IMR-90 (cell line): ENCODE measurements at regions not wholly inside any gene's neighbourhood (a gene's known extent, or its start where the extent isn't known, plus 50 kb on each side); places are given as distances from the start of the nearest gene placed in this dataset.

Experiments
- ATAC-seq: fragments of 200-7000 bp; cut with Tn5 transposase; 2 replicates; pipeline ENCODE4 v1.9.1; 2020; ENCODE audit warnings: low read depth, mild to moderate bottlenecking, moderate library complexity
- BruUV-seq: library from RNA; stranded (reverse); fragments of 400-500 nt; replicated peaks from 2 replicates; lab custom pipeline; 2021; lab: Mats Ljungman, UMichigan
- CTCF ChIA-PET: fragments of 300-600 bp; formaldehyde crosslinking; extraction: SDS; loops from one replicate; lab custom pipeline; 2021; ENCODE audit warnings: antibody characterized with exemption; lab: Yijun Ruan, JAX
- POLR2A ChIA-PET: fragments of 300-600 bp; sonication (Branson Sonifier 250); formaldehyde crosslinking; loops from one replicate; lab custom pipeline; 2022; ENCODE audit warnings: antibody characterized with exemption; ENCODE audit not compliant: unreplicated experiment; lab: Charles Lee
- DNase-seq: peaks from one replicate; pipeline ENCODE4 v3.0.0; 2013
- H2AFZ ChIP-seq: replicated peaks from 2 replicates; pipeline ENCODE3; 2013; ENCODE audit warnings: low read length, mild to moderate bottlenecking; ENCODE audit not compliant: poor library complexity
- H2AK5ac ChIP-seq: 2 replicates; pipeline ENCODE4 v1.6.1; 2013; ENCODE audit warnings: low read depth, low read length, inconsistent platforms
- H2AK9ac ChIP-seq: replicated peaks from 2 replicates; pipeline ENCODE3; 2013; ENCODE audit warnings: mild to moderate bottlenecking, low read depth, low read length, moderate library complexity; ENCODE audit not compliant: poor library complexity
- H2BK120ac ChIP-seq: 2 replicates; pipeline ENCODE4 v1.6.1; 2013; ENCODE audit warnings: low read depth, low read length, inconsistent platforms
- H2BK15ac ChIP-seq: 3 replicates; pipeline ENCODE4 v1.6.1; 2013; ENCODE audit warnings: low read depth, low read length, inconsistent platforms
- H2BK20ac ChIP-seq: 2 replicates; pipeline ENCODE4 v1.6.1; 2013; ENCODE audit warnings: low read depth, mild to moderate bottlenecking, inconsistent platforms, low read length, moderate library complexity
- H2BK5ac ChIP-seq: 2 replicates; pipeline ENCODE4 v1.6.1; 2013; ENCODE audit warnings: mild to moderate bottlenecking, low read depth, low read length, inconsistent platforms; ENCODE audit not compliant: poor library complexity, severe bottlenecking
- H3K14ac ChIP-seq: replicated peaks from 2 replicates; pipeline ENCODE4 v1.6.1; 2013; ENCODE audit warnings: low read depth, low read length, inconsistent platforms
- H3K18ac ChIP-seq: 2 replicates; pipeline ENCODE4 v1.6.1; 2013; ENCODE audit warnings: low read depth, low read length, control low read depth
- H3K23ac ChIP-seq: 2 replicates; pipeline ENCODE4 v1.6.1; 2013; ENCODE audit warnings: low read depth, low read length, inconsistent platforms
- H3K27ac ChIP-seq: 2 replicates; pipeline ENCODE4 v1.5.1; 2013; ENCODE audit warnings: mild to moderate bottlenecking, control low read depth, low read length; ENCODE audit not compliant: insufficient read depth
- H3K27me3 ChIP-seq: 2 replicates; pipeline ENCODE4 v1.6.1; 2013; ENCODE audit warnings: low read length; ENCODE audit not compliant: control insufficient read depth, insufficient read depth
- H3K36me3 ChIP-seq: 2 replicates; pipeline ENCODE4 v1.6.1; 2013; ENCODE audit warnings: low read length, mixed read lengths; ENCODE audit not compliant: control insufficient read depth, insufficient read depth
- H3K4ac ChIP-seq: 2 replicates; pipeline ENCODE4 v1.6.1; 2013; ENCODE audit warnings: low read depth, low read length, inconsistent platforms
- H3K4me1 ChIP-seq: 2 replicates; pipeline ENCODE4 v1.6.1; 2013; ENCODE audit warnings: low read length, mixed read lengths; ENCODE audit not compliant: control insufficient read depth, insufficient read depth
- H3K4me2 ChIP-seq: 2 replicates; pipeline ENCODE4 v1.6.1; 2013; ENCODE audit warnings: low read depth, mild to moderate bottlenecking, control low read depth, low read length, moderate library complexity
- H3K4me3 ChIP-seq: 2 replicates; pipeline ENCODE4 v1.5.1; 2013; ENCODE audit warnings: low read depth, mild to moderate bottlenecking, control low read depth, low read length, moderate library complexity; ENCODE audit not compliant: insufficient read depth
- H3K56ac ChIP-seq: 2 replicates; pipeline ENCODE4 v1.6.1; 2013; ENCODE audit warnings: low read length, inconsistent platforms; ENCODE audit not compliant: insufficient read depth; ENCODE audit errors: extremely low read depth
- H3K79me1 ChIP-seq, 2 experiments: 2 replicates each; pipeline ENCODE4 v1.6.1; 2013; ENCODE audit warnings: low read length in 2 of 2, inconsistent platforms in 1 of 2, low read depth in 1 of 2
- H3K9ac ChIP-seq: 2 replicates; pipeline ENCODE4 v1.6.1; 2013; ENCODE audit warnings: low read depth, low read length, control low read depth
- H3K9me1 ChIP-seq: 2 replicates; pipeline ENCODE4 v1.6.1; 2013; ENCODE audit warnings: low read length, inconsistent platforms; ENCODE audit not compliant: insufficient read depth
- H3K9me3 ChIP-seq: 2 replicates; pipeline ENCODE4 v1.6.1; 2013; ENCODE audit warnings: low read length; ENCODE audit not compliant: control insufficient read depth, insufficient read depth
- H4K20me1 ChIP-seq: 2 replicates; pipeline ENCODE4 v1.6.1; 2013; ENCODE audit warnings: low read length, inconsistent platforms; ENCODE audit not compliant: insufficient read depth
- H4K5ac ChIP-seq: 2 replicates; pipeline ENCODE4 v1.6.1; 2013; ENCODE audit warnings: mild to moderate bottlenecking, low read depth, low read length, control low read depth
- H4K8ac ChIP-seq, 2 experiments: 2 replicates each; pipeline ENCODE4 v1.6.1; 2013; ENCODE audit warnings: low read depth in 2 of 2, low read length in 2 of 2, control low read depth in 1 of 2, inconsistent platforms in 1 of 2
- H4K91ac ChIP-seq: 2 replicates; pipeline ENCODE4 v1.6.1; 2013; ENCODE audit warnings: low read depth, low read length, inconsistent platforms; ENCODE audit not compliant: insufficient read depth
- BHLHE40 ChIP-seq: fragments of 150-350 bp; IDR thresholded peaks from 2 replicates; pipeline ENCODE4 v1.6.1; 2016; ENCODE audit warnings: mild to moderate bottlenecking, low read depth, low read length
- CEBPB ChIP-seq: IDR thresholded peaks from 2 replicates; pipeline ENCODE4 v1.6.1; 2012; ENCODE audit warnings: low read depth, low read length, improper control_type of control experiment
- CHD1 ChIP-seq: IDR thresholded peaks from 2 replicates; pipeline ENCODE4 v1.6.1; 2012; ENCODE audit warnings: low read depth, low read length, improper control_type of control experiment
- CTCF ChIP-seq: conservative IDR thresholded peaks from 2 replicates; pipeline ENCODE4 v1.5.1; 2012; ENCODE audit warnings: mild to moderate bottlenecking, low read depth, low read length, improper control_type of control experiment
- ELK1 ChIP-seq: fragments of 150-350 bp; IDR thresholded peaks from 2 replicates; pipeline ENCODE4 v1.6.1; 2016; ENCODE audit warnings: low read depth, mild to moderate bottlenecking, low read length, moderate library complexity, borderline replicate concordance
- FOS ChIP-seq: fragments of 150-350 bp; IDR thresholded peaks from 2 replicates; pipeline ENCODE4 v1.6.1; 2016; ENCODE audit warnings: low read depth, low read length
- MAFK ChIP-seq: IDR thresholded peaks from 2 replicates; pipeline ENCODE4 v1.6.1; 2012; ENCODE audit warnings: low read depth, low read length, improper control_type of control experiment
- MAZ ChIP-seq: IDR thresholded peaks from 2 replicates; pipeline ENCODE4 v1.6.1; 2012; ENCODE audit warnings: low read depth, mild to moderate bottlenecking, low read length, improper control_type of control experiment, moderate library complexity, borderline replicate concordance
- NFE2L2 ChIP-seq: fragments of 150-350 bp; IDR thresholded peaks from 2 replicates; pipeline ENCODE4 v1.6.1; 2016; ENCODE audit warnings: low read depth, mild to moderate bottlenecking, low read length
- POLR2A ChIP-seq: IDR thresholded peaks from 2 replicates; pipeline ENCODE4 v1.6.1; 2012; ENCODE audit warnings: mild to moderate bottlenecking, low read depth, low read length
- RAD21 ChIP-seq: IDR thresholded peaks from 2 replicates; pipeline ENCODE4 v1.6.1; 2012; ENCODE audit warnings: low read length, improper control_type of control experiment
- RCOR1 ChIP-seq: IDR thresholded peaks from 2 replicates; pipeline ENCODE4 v1.6.1; 2012; ENCODE audit warnings: mild to moderate bottlenecking, low read length, improper control_type of control experiment; ENCODE audit not compliant: insufficient replicate concordance
- RFX5 ChIP-seq: IDR thresholded peaks from 2 replicates; pipeline ENCODE4 v1.8.0; 2012; ENCODE audit warnings: low read depth, mild to moderate bottlenecking, low read length, moderate library complexity
- SMC3 ChIP-seq: fragments of 150-350 bp; IDR thresholded peaks from 2 replicates; pipeline ENCODE4 v1.6.1; 2016; ENCODE audit warnings: low read depth, mild to moderate bottlenecking, antibody characterized with exemption, low read length, moderate library complexity
- WGBS, 2 experiments: methylation state at CpG; one replicate each; pipeline versions ENCODE4 v1.1.5 to v1.1.7; 2013; ENCODE audit warnings: missing lambda C conversion rate in 2 of 2; ENCODE audit not compliant: insufficient read length in 1 of 2; ENCODE audit errors: extremely low coverage in 2 of 2; 5-methylcytosine and 5-hydroxymethylcytosine counted together
- dilution Hi-C: fragments of 300-500 bp; cut with HindIII; formaldehyde crosslinking; loops from one replicate; pipeline ENCODE4 v1.14.3; 2018; ENCODE audit warnings: low sequenced_read_pairs; ENCODE audit not compliant: unreplicated experiment
- in situ Hi-C: fragments of 300-500 bp; cut with MboI; formaldehyde crosslinking; loops from 3 replicates; pipeline ENCODE4 v1.14.3; 2019; ENCODE audit warnings: low sequenced_read_pairs, inconsistent platforms, mixed read lengths
- intact Hi-C: fragments of 100-400 bp; cut with micrococcal nuclease; formaldehyde crosslinking; loops from 2 replicates; pipeline ENCODE4 v1.10.0; 2022

DNA sequence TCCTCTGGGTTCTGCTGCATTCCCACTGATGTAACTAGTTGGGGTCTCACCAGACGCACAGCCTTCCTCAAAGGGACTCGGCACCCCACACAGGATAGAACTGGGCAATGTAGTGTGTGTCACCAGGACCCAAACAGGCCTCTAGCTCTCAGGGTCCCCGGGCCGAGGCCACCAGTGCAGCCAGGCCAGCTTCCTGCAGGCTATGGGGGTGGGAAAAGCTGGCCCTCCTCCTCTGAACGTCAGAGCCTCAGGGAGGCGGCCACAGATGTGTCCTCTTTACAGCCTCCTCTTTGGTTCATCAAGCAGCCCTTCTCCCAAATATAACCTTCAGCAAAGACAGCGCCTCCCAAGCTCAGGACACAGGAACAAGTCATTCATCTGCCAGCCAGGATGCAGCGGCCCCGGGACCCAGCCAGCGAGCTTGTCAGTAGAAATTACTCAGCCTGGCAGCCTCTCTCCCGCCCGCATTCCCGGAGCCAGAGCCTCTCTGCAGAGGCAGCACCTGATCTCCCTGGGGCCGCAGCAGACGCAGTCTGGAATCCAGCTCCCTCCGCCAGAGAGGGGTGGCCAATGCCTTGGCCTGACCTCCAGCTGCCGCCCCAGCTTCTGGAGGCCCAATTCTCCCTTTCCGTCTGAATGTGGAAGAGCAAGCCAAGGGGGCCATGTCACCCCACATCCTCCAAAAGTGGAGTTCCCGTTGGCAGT, 288.5 kb downstream of the FBXW7 start:
- in situ Hi-C loops: no loop called here

More for the DNA sequence above, 288.5 kb downstream of the FBXW7 start:
- dilution Hi-C loops (no loop called here), intact Hi-C loops (no loop called here)
- POLR2A ChIA-PET: no interaction called here
- H3K23ac ChIP-seq: no peak overlapping the region
- H2BK120ac ChIP-seq: no peak overlapping the region
- no peak overlapping the region for H3K14ac ChIP-seq
- no peak overlapping the region for H3K18ac ChIP-seq
- H3K36me3 ChIP-seq: no peaks in the 10 kb centered on the region
- H3K9me3 ChIP-seq: no peaks in the 10 kb centered on the region
- H3K27me3 ChIP-seq: peaks cover 11% of the 10 kb centered on the region
- H3K9me1 ChIP-seq: no peaks in the 10 kb centered on the region
- no TSS peak for BruUV-seq
- H4K20me1 ChIP-seq: no peaks in the 10 kb centered on the region
- no peak overlapping the region for H3K4me2 ChIP-seq
- no peak overlapping the region for H3K56ac ChIP-seq
- WGBS, 2 experiments: 49% methylated on average over 7 of the region's 19 CpGs; no CpG with 5 or more reads in 1 of the 2 experiments
- H2AK5ac ChIP-seq: no peak overlapping the region
- CTCF ChIA-PET: no interaction called here
- H3K4me3 ChIP-seq: no peak overlapping the region
- no peak overlapping the region for H2BK5ac ChIP-seq
- no peaks in the 10 kb centered on the region for H3K79me1 ChIP-seq
- no peak overlapping the region for H2BK15ac ChIP-seq
- H4K91ac ChIP-seq: no peak overlapping the region
- H2BK20ac ChIP-seq: no peak overlapping the region
- H4K8ac ChIP-seq: no peak overlapping the region
- ATAC-seq (no peak), DNase-seq (no peak)
- no peak overlapping the region for H3K9ac ChIP-seq
- H3K4ac ChIP-seq: no peak overlapping the region
- peak overlapping the region; percentile 6 for H2AK9ac ChIP-seq
- no peak overlapping the region for H3K27ac ChIP-seq
- no peaks in the 10 kb centered on the region for H3K4me1 ChIP-seq
- peak overlapping the region; percentile 8 for H2AFZ ChIP-seq
- no peak overlapping the region for H4K5ac ChIP-seq
- TF ChIP-seq FOS (no peak), CEBPB (no peak), CHD1 (no peak), NFE2L2 (no peak), POLR2A (no peak), RAD21 (no peak), MAFK (no peak), CTCF (no peak), SMC3 (no peak), ELK1 (no peak), MAZ (no peak), RCOR1 (no peak), RFX5 (no peak), BHLHE40 (no peak)
